Pancreas (tissue), 10 donors: ENCODE measurements at regions not wholly inside any gene's neighbourhood (a gene's known extent, or its start where the extent isn't known, plus 50 kb on each side); places are given as distances from the start of the nearest gene placed in this dataset.

Experiments used
- ATAC-seq, 4 donors: fragments of 200-7000 bp; cut with Tn5 transposase; one replicate each; pipeline versions ENCODE4 v1.8.0 to v1.9.1; 2020; ENCODE audit warnings: mild to moderate bottlenecking in 4 of 4, moderate library complexity in 4 of 4
- DNase-seq, 6 donors: peaks; one replicate each; pipeline ENCODE4 v3.0.0-alpha.2; 2020
- FAIRE-seq: peaks from 2 replicates; lab custom pipeline; 2012; peaks lifted over from hg19 to GRCh38; lab: Jason Lieb, UNC
- H3K27ac ChIP-seq, 4 donors: fragments of 200-600 bp; sonication (generic); 1 replicate in 3 of 4; 2 replicates in 1 of 4; pipeline versions ENCODE4 v1.5.0 to v1.8.0; 2020
- H3K27me3 ChIP-seq, 4 donors: fragments of 200-600 bp; one replicate each; pipeline ENCODE4 v1.8.0; 2021
- H3K36me3 ChIP-seq, 3 donors: fragments of 200-600 bp; sonication (generic) in 1 of 3; one replicate each; pipeline versions ENCODE4 v1.5.0 to v1.8.0; 2020 to 2021
- H3K4me1 ChIP-seq, 3 donors: fragments of 200-600 bp; one replicate each; pipeline ENCODE4 v1.8.0; 2021
- H3K4me3 ChIP-seq, 4 donors: fragments of 200-600 bp; sonication (generic) in 2 of 4; one replicate each; pipeline versions ENCODE4 v1.5.0 to v1.8.0; 2020 to 2021
- H3K9me3 ChIP-seq, 4 donors: fragments of 200-600 bp; one replicate each; pipeline ENCODE4 v1.8.0; 2021
- CTCF ChIP-seq, 4 donors: fragments of 200-600 bp; sonication (generic) in 3 of 4; IDR thresholded peaks; one replicate each; pipeline versions ENCODE4 v1.5.0 to v1.8.0; 2021; ENCODE audit warnings: antibody characterized with exemption in 4 of 4
- WGBS, 2 donors: extraction: QIAGEN DNeasy Blood & Tissue Kit; methylation state at CpG; one replicate each; pipeline ENCODE4 v1.1.7; 2013; 5-methylcytosine and 5-hydroxymethylcytosine counted together
- intact Hi-C, 3 donors: fragments of 100-400 bp; cut with DNase I; formaldehyde crosslinking; loops; one replicate each; pipeline versions ENCODE4 v1.11.1 to v1.14.2; 2022
- donor health status: healthy with polysubstance abuse.
- donor health status: DM: no; HTN: no; CAD: no; lungs with moderate emphysema.
- donor health status: DM: no; HTN: no; CAD: no.
- donor health status: control.
- donor health status: control.
- donor health status: Bipolar disorder and iron deficiency.
- donor health status: DM: yes; HTN: yes; CAD: no.
- donor health status: DM: no; HTN: no; CAD: no.
- donor health status: DM: no; HTN: no; CAD: no.
- donor health status: DM: yes; HTN: yes; CAD: no.

GRCh38 chr1:187853505-187853904, 1024.8 kb downstream of the PLA2G4A start:
- no peak for TF ChIP-seq CTCF (IDR thresholded peaks at IDR 0.05)
- FAIRE-seq: no peak
- DNase-seq: no peak
- Histone ChIP-seq H3K27ac (no peak overlapping the region), H3K4me3 (no peak overlapping the region), H3K27me3 (no peaks in the 10 kb centered on the region), H3K4me1 (peaks cover 0 to 3% (median 0%) of the 10 kb centered on the region in 3 donors), H3K36me3 (no peaks in the 10 kb centered on the region), H3K9me3 (no peaks in the 10 kb centered on the region)
- WGBS, 2 donors: 97 to 98% methylated on average over 2 of the region's 2 CpGs
- intact Hi-C loops: no loop called here
- ATAC-seq: no peak

GRCh38 chr1:187854457-187854856, 1025.7 kb downstream of the PLA2G4A start:
- DNase-seq (no peak), FAIRE-seq (no peak), ATAC-seq (no peak)
- H3K36me3 ChIP-seq: no peaks in the 10 kb centered on the region
- no peaks in the 10 kb centered on the region for H3K9me3 ChIP-seq
- no peaks in the 10 kb centered on the region for H3K27me3 ChIP-seq
- 92 to 93% methylated on average over 2 of the region's 2 CpGs for WGBS, 2 donors
- H3K4me3 ChIP-seq: no peak overlapping the region
- intact Hi-C loops: no loop called here
- TF ChIP-seq CTCF (IDR thresholded peaks at IDR 0.05): no peak
- no peaks in the 10 kb centered on the region for H3K4me1 ChIP-seq
- no peak overlapping the region for H3K27ac ChIP-seq

GRCh38 chr1:187862506-187862905, 1033.8 kb downstream of the PLA2G4A start:
- intact Hi-C loops: no loop called here
- no peak for TF ChIP-seq CTCF (IDR thresholded peaks at IDR 0.05)
- no peaks in the 10 kb centered on the region for H3K4me1 ChIP-seq
- no peak overlapping the region for H3K4me3 ChIP-seq
- H3K27ac ChIP-seq: no peak overlapping the region
- WGBS, 2 donors: 21 to 25% methylated on average over 1 of the region's 1 CpG
- no peaks in the 10 kb centered on the region for H3K36me3 ChIP-seq
- no peak for FAIRE-seq
- no peaks in the 10 kb centered on the region for H3K27me3 ChIP-seq
- H3K9me3 ChIP-seq: no peaks in the 10 kb centered on the region
- DNase-seq: no peak
- peak in 1 of 4 donors; percentile 24 for ATAC-seq

- Histone ChIP-seq H3K27ac (no peak overlapping the region), H3K36me3 (no peaks in the 10 kb centered on the region), H3K9me3 (no peaks in the 10 kb centered on the region), H3K4me3 (no peak overlapping the region), H3K4me1 (no peaks in the 10 kb centered on the region), H3K27me3 (no peaks in the 10 kb centered on the region)
- 86 to 88% methylated on average over 1 of the region's 1 CpG for WGBS, 2 donors
- TF ChIP-seq CTCF (IDR thresholded peaks at IDR 0.05): no peak
- intact Hi-C loops: no loop called here
- ATAC-seq: no peak
- FAIRE-seq: no peak
- DNase-seq: no peak
Measured at GRCh38 chr1:187870552-187870951, 1041.8 kb downstream of the PLA2G4A start.

GRCh38 chr1:187871177-187871845, 1042.6 kb downstream of the PLA2G4A start:
- no peaks in the 10 kb centered on the region for H3K36me3 ChIP-seq
- H3K9me3 ChIP-seq: no peaks in the 10 kb centered on the region
- no peak overlapping the region for H3K27ac ChIP-seq
- no peak for ATAC-seq
- H3K27me3 ChIP-seq: no peaks in the 10 kb centered on the region
- no peak for FAIRE-seq
- intact Hi-C loops: no loop called here
- no peak for DNase-seq
- no peak overlapping the region for H3K4me3 ChIP-seq
- WGBS, 2 donors: 41 to 42% methylated on average over 2 of the region's 2 CpGs
- H3K4me1 ChIP-seq: no peaks in the 10 kb centered on the region
- TF ChIP-seq CTCF (IDR thresholded peaks at IDR 0.05): no peak
